HEK293T (cell line): ENCODE measurements at regions not wholly inside any gene's neighbourhood (a gene's known extent, or its start where the extent isn't known, plus 50 kb on each side); places are given as distances from the start of the nearest gene placed in this dataset.
"Not testable (repeated sequence)": the region's sequence is repeated elsewhere in the genome, so short reads cannot be mapped to it uniquely, and the experiment has no call there.

ENCODE experiments used
- CTCF ChIA-PET: fragments of 350-600 bp; formaldehyde crosslinking; extraction: SDS; loops from one replicate; lab custom pipeline; 2021; ENCODE audit warnings: antibody characterized with exemption, inconsistent platforms; lab: Yijun Ruan, JAX
- POLR2A ChIA-PET: fragments of 350-600 bp; formaldehyde crosslinking; extraction: SDS; loops from one replicate; lab custom pipeline; 2020; ENCODE audit warnings: antibody characterized with exemption, inconsistent platforms; lab: Yijun Ruan, JAX
- DNase-seq: peaks from one replicate; pipeline ENCODE4 v3.0.0; 2012; ENCODE audit warnings: mixed read lengths; ENCODE audit errors: extremely low spot score
- ARNT ChIP-seq: fragments of 450-650 bp; IDR thresholded peaks from 2 replicates; pipeline ENCODE4 v1.6.1; 2017; ENCODE audit warnings: mild to moderate bottlenecking
- BHLHE40 ChIP-seq: fragments of 450-650 bp; IDR thresholded peaks from 2 replicates; pipeline ENCODE4 v1.6.1; 2016; ENCODE audit warnings: mild to moderate bottlenecking, moderate library complexity, borderline replicate concordance
- CTBP1 ChIP-seq: fragments of 450-650 bp; IDR thresholded peaks from 2 replicates; pipeline ENCODE4 v1.6.1; 2016; ENCODE audit warnings: borderline replicate concordance
- ELF4 ChIP-seq: fragments of 450-650 bp; IDR thresholded peaks from 2 replicates; pipeline ENCODE4 v1.6.1; 2017; ENCODE audit warnings: antibody characterized with exemption
- FOXA1 ChIP-seq: fragments of 450-650 bp; IDR thresholded peaks from 2 replicates; pipeline ENCODE4 v1.6.1; 2016; ENCODE audit warnings: mild to moderate bottlenecking
- FOXK2 ChIP-seq: fragments of 450-650 bp; IDR thresholded peaks from 2 replicates; pipeline ENCODE4 v1.6.1; 2016; ENCODE audit warnings: mild to moderate bottlenecking
- FOXM1 ChIP-seq: fragments of 450-650 bp; IDR thresholded peaks from 2 replicates; pipeline ENCODE4 v1.6.1; 2017; ENCODE audit warnings: mild to moderate bottlenecking, borderline replicate concordance
- HDGF ChIP-seq: fragments of 450-650 bp; IDR thresholded peaks from 2 replicates; pipeline ENCODE4 v1.6.1; 2017; ENCODE audit warnings: antibody characterized with exemption, borderline replicate concordance
- L3MBTL2 ChIP-seq: fragments of 450-650 bp; conservative IDR thresholded peaks from 2 replicates; pipeline ENCODE4 v1.6.1; 2016; ENCODE audit warnings: mild to moderate bottlenecking
- LEF1 ChIP-seq: fragments of 450-650 bp; IDR thresholded peaks from 2 replicates; pipeline ENCODE4 v1.6.1; 2017; ENCODE audit warnings: mild to moderate bottlenecking, borderline replicate concordance
- NFRKB ChIP-seq: fragments of 450-650 bp; IDR thresholded peaks from 2 replicates; pipeline ENCODE4 v1.6.1; 2016; ENCODE audit warnings: mild to moderate bottlenecking, moderate library complexity
- SP1 ChIP-seq: fragments of 450-650 bp; IDR thresholded peaks from 2 replicates; pipeline ENCODE4 v1.6.1; 2017
- SUZ12 ChIP-seq: fragments of 450-650 bp; IDR thresholded peaks from 2 replicates; pipeline ENCODE4 v1.6.1; 2016; ENCODE audit warnings: mild to moderate bottlenecking
- TARDBP ChIP-seq: fragments of 450-650 bp; IDR thresholded peaks from 2 replicates; pipeline ENCODE4 v1.6.1; 2016
- ZNF384 ChIP-seq: fragments of 450-650 bp; IDR thresholded peaks from 2 replicates; pipeline ENCODE4 v1.6.1; 2016
- TF ChIP-seq, protein P1 (sequence below): fragments of 450-650 bp; IDR thresholded peaks from 2 replicates; pipeline ENCODE4 v1.6.1; 2016

DNA sequence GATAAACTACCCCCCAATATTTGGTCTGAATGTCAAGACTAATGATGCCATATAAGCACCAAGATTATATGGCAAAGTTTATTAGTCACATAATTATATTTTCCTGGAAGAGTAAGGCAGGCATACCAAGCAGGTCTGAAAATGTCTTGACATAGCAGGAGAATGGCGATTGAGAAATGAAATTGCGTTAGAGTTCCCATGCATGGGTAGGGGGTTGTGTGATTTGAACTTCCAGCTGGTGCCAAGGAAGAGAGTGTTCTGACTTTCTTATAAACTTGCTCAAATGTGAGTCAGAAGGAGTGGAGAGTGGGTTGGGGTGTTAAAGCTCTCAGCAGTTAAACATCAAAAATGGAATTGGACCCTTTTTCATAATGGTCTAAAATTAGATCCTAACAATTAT lies 1200.6 kb upstream of the ACO1 start:
- TF ChIP-seq ZNF384 (no peak), L3MBTL2 (no peak), SUZ12 (no peak), NFRKB (no peak), TARDBP (no peak), FOXA1 (no peak), CTBP1 (no peak), BHLHE40 (no peak), HDGF (no peak)
- POLR2A ChIA-PET: no interaction called here
- DNase-seq: no peak
- CTCF ChIA-PET: no interaction called here

DNA sequence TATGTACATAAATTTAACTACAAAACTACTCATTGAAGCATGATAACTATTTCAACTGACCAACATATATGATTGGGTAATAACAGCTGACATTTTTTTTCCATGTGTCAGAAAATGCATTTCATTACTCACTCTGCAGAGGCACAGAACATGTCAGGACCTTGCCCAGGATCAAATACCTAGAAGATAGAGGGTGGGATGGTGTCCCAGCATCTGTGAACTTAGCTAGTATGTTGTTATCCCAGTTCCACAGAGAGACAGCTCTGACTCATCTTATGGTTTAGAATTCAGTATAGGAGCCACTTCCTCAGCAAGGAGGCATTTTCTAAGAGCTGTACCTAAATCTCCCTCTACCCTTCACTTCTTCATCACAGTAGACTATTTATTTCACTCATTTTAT lies 1198.6 kb upstream of the ACO1 start:
- TF ChIP-seq SP1 (no peak), FOXM1 (no peak), BHLHE40 (no peak), TARDBP (no peak), CTBP1 (no peak), ELF4 (no peak), SUZ12 (no peak), HDGF (no peak), FOXA1 (no peak), L3MBTL2 (no peak), ZNF384 (no peak), NFRKB (no peak), ARNT (no peak), FOXK2 (no peak), LEF1 (no peak)
- TF ChIP-seq, protein P1, sequence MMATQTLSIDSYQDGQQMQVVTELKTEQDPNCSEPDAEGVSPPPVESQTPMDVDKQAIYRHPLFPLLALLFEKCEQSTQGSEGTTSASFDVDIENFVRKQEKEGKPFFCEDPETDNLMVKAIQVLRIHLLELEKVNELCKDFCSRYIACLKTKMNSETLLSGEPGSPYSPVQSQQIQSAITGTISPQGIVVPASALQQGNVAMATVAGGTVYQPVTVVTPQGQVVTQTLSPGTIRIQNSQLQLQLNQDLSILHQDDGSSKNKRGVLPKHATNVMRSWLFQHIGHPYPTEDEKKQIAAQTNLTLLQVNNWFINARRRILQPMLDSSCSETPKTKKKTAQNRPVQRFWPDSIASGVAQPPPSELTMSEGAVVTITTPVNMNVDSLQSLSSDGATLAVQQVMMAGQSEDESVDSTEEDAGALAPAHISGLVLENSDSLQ: no peak
- CTCF ChIA-PET: no interaction called here
- DNase-seq: no peak
- POLR2A ChIA-PET: no interaction called here

DNA sequence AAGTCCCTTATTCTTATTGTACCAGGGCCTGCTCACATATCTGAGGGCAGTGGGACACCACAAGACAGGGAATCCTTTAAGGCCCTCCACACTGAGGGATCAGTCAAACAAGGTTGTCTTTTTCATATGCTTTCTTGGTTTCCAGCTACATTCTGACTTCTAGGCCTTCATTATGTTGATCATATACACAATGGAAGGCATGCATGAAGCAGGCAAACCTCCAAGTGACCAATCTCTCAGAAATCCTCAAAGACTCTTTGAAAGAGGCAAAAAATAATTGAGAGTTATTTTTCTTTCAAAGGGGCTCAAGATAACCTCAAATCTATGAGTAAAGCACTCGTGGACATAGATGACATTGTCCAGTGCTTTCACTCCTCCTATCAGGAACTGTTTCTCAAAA lies 1195.9 kb upstream of the ACO1 start:
- TF ChIP-seq ZNF384 (no peak), ARNT (no peak)
- TF ChIP-seq, protein P1: no peak
- POLR2A ChIA-PET: no interaction called here
- CTCF ChIA-PET: no interaction called here
- DNase-seq: no peak

DNA sequence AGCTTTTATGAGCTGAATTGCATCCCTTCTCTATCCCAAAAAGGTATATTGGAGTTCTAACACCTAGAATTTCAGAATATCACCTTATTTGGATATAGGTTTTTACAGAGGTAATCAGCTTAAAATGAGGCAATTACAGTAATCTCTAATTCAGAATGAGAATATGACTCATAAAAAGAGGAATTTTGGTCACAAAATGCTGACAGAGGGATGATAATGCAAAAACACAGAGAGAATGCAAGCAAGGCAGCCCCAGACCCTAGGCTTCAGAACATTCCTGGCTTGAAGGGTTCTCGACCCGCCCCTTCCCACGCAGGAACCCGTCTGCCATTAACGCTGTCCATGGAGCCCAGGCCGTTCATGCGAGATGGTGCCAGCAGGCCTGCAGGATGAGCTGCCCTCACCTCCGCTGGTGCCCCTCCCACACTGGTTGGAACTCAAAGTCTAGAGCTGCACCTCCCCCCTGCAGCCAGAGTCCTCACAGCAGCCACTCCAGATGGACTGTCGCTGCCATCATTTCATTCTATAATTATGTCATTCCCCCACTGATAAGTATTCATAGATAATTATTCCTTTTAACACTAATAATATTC lies 1173.4 kb upstream of the ACO1 start:
- peak; percentile 3 for DNase-seq
- TF ChIP-seq NFRKB: no peak
- no peak for TF ChIP-seq SUZ12
- TF ChIP-seq L3MBTL2: no peak
- TF ChIP-seq SP1: no peak
- no peak for TF ChIP-seq FOXA1
- TF ChIP-seq HDGF: no peak
- no peak for TF ChIP-seq BHLHE40
- no peak for TF ChIP-seq ELF4
- no peak for TF ChIP-seq ARNT
- TF ChIP-seq ZNF384: no peak
- TF ChIP-seq, protein P1: no peak
- ChIA-PET CTCF (no interaction called here), POLR2A (no interaction called here)

DNA sequence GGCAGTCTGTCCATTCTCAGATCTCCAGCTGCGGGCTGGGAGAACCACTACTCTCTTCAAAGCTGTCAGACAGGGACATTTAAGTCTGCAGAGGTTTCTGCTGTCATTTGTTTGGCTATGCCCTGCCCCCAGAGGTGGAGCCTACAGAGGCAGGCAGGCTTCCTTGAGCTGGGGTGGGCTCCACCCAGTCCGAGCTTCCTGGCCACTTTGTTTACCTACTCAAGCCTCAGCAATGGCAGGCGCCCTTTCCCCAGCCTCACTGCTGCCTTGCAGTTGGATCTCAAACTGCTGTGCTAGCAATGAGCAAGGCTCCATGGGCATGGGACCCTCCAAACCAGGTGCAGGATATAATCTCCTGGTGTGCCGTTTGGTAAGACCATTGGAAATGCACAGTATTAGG lies 1154.5 kb upstream of the ACO1 start:
- POLR2A ChIA-PET, DNase-seq, CTCF ChIA-PET: not testable (repeated sequence)

DNA sequence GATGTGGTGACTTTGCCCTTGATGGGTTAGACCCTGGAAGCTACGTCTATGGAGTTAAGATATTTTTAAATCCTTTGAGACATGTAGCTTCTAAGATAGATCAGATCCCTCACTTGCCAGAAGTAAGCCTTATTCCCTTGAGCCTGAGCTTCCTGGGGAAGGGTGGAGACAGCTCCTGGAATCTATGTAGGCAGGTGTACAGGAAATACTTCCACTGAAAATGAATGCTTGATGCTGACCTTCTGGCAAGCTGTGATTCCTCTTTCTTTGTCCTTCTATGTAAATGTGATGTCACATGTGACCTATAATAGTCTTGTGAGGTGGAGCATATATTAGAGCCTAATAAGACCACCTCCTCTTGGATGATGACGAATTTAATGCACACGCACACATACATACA lies 1152.0 kb upstream of the ACO1 start:
- ChIA-PET POLR2A (no interaction called here), CTCF (no interaction called here)
- TF ChIP-seq ARNT: no peak
- no peak for DNase-seq

DNA sequence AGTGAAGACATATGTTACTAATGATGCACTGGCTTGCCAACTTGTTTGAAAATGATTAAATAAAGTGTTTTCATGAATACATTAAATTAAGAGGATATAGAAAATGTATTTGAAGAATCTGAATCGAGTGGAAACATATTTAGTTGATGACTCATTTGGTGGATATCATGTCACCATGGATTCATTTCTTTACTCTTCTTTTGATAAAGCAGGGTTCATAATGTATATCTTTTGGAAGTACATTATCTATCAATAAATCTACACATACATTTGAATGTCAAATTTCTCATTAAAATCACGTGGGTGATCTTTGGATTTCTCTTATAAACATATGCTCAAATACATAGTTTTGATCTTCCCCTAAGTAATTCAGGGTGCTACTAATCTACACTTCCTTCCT lies 1148.1 kb upstream of the ACO1 start:
- TF ChIP-seq FOXK2 (no peak), FOXA1 (no peak), HDGF (no peak), FOXM1 (no peak), NFRKB (no peak), ELF4 (no peak), ZNF384 (no peak), SUZ12 (no peak), L3MBTL2 (no peak), BHLHE40 (no peak), LEF1 (no peak), TARDBP (no peak), ARNT (no peak), SP1 (no peak), CTBP1 (no peak)
- TF ChIP-seq, protein P1: no peak
- CTCF ChIA-PET: no interaction called here

More for the DNA sequence above, 1148.1 kb upstream of the ACO1 start:
- POLR2A ChIA-PET: no interaction called here
- no peak for DNase-seq
